HG03342 (cell line): ENCODE measurements at regions not wholly inside any gene's neighbourhood (a gene's known extent, or its start where the extent isn't known, plus 50 kb on each side); places are given as distances from the start of the nearest gene placed in this dataset.

ENCODE experiments used
- ATAC-seq: cut with Tn5 transposase; IDR thresholded peaks from one replicate; pipeline ENCODE4 v1.9.1; 2021; ENCODE audit warnings: mild to moderate bottlenecking, moderate library complexity; ENCODE audit not compliant: unreplicated experiment

GRCh38 chr10:59079386-59080226 lies 96.8 kb upstream of the PHYHIPL start:
- ATAC-seq = no peak

- ATAC-seq = no peak
These were observed 94.2 kb upstream of the PHYHIPL start for GRCh38 chr10:59082249-59082648.

GRCh38 chr10:59085054-59085453 lies 91.4 kb upstream of the PHYHIPL start:
- ATAC-seq = no peak

GRCh38 chr10:59085711-59086502 lies 90.5 kb upstream of the PHYHIPL start:
- no peak for ATAC-seq

- no peak for ATAC-seq
These were observed 89.0 kb upstream of the PHYHIPL start for GRCh38 chr10:59087486-59087885.

GRCh38 chr10:59088912-59089573 lies 87.4 kb upstream of the PHYHIPL start:
- no peak for ATAC-seq

- no peak for ATAC-seq
These were observed 85.4 kb upstream of the PHYHIPL start for GRCh38 chr10:59090817-59091622.

- no peak for ATAC-seq
These were observed 83.0 kb upstream of the PHYHIPL start for GRCh38 chr10:59093461-59093860.

- no peak for ATAC-seq
These were observed 79.8 kb upstream of the PHYHIPL start for GRCh38 chr10:59096631-59097030.

GRCh38 chr10:59098387-59098786 lies 78.1 kb upstream of the PHYHIPL start:
- no peak for ATAC-seq

- ATAC-seq = no peak
These were observed 77.5 kb upstream of the PHYHIPL start for GRCh38 chr10:59098831-59099452.

- ATAC-seq = no peak
These were observed 77.0 kb upstream of the PHYHIPL start for GRCh38 chr10:59099481-59099880.

GRCh38 chr10:59102394-59102793 lies 74.0 kb upstream of the PHYHIPL start:
- ATAC-seq = no peak

GRCh38 chr10:59104186-59104585 lies 72.3 kb upstream of the PHYHIPL start:
- ATAC-seq = no peak

- ATAC-seq = no peak
These were observed 70.0 kb upstream of the PHYHIPL start for GRCh38 chr10:59106441-59106840.

- ATAC-seq = no peak
These were observed 69.3 kb upstream of the PHYHIPL start for GRCh38 chr10:59107147-59107546.

GRCh38 chr10:59108296-59108870 lies 68.1 kb upstream of the PHYHIPL start:
- no peak for ATAC-seq

- no peak for ATAC-seq
These were observed 67.6 kb upstream of the PHYHIPL start for GRCh38 chr10:59108886-59109288.

- ATAC-seq = no peak
These were observed 66.6 kb upstream of the PHYHIPL start for GRCh38 chr10:59109826-59110225.

- no peak for ATAC-seq
These were observed 52.3 kb upstream of the PHYHIPL start for GRCh38 chr10:59124187-59124586.
